GM18505 (cell line): ENCODE measurements at regions not wholly inside any gene's neighbourhood (a gene's known extent, or its start where the extent isn't known, plus 50 kb on each side); places are given as distances from the start of the nearest gene placed in this dataset.
"Not testable (repeated sequence)": the region's sequence is repeated elsewhere in the genome, so short reads cannot be mapped to it uniquely, and the experiment has no call there.

Experiments used
- ATAC-seq: cut with Tn5 transposase; IDR thresholded peaks from one replicate; pipeline ENCODE4 v1.9.1; 2021; ENCODE audit not compliant: unreplicated experiment
- POLR2A ChIP-seq: IDR thresholded peaks from 4 replicates; pipeline ENCODE4 v1.6.1; 2011; ENCODE audit warnings: borderline replicate concordance; ENCODE audit not compliant: insufficient read depth, insufficient read length; ENCODE audit errors: extremely low read depth

DNA sequence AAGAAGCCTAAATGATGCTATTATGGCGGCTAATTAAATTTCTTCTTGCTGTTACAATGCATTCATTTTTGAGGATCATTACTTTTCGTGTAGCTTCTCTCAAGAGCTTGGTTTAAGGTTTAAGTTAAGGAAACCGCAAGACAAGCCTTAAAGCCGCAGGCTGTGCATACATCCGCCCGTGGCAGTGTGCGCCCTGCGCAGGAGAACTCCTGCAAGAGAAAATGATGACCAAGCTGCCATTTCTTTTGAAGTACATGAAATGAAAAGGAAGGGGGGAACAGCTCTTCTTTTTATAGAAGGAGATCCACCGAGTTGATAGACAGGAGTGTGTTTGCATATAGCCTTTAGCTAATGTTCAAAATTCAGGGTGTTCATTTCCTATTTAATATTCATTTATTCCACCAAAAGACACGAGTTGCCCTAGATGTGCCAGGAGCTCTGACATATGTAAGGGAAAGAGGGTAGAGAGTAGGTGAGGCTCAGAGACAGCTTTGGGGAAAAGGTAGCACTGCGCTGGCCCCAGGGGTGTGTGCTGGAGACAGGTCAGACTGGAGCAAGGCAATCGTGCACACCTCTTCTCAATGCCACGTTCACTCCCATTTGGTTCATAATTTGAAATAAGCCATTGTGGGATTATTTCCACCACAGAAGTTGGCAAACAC lies 112.1 kb upstream of the LDB2 start:
- no peak for TF ChIP-seq POLR2A

DNA sequence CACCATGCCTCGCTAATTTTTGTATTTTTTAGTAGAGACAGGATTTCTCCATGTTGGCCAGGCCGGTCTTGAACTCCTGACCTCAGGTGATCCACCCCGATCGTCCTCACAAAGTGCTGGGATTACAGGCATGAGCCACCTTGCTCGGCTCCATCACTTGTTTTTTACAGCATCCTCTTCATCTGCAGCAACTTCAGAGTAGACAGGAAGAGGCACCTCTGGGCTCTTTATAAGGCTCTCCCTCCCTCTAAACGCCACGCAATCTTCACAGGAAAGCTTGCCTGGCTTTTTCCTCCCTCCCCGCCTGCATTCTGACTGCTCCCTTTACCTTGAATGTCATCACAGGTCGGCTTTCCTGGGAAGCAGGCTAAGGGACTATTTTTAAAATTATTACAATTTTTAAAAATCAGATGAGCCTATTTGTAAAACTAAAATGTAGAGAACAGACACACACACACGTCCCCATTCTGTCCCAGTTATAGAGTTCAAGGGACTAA lies 111.5 kb upstream of the LDB2 start:
- no peak for ATAC-seq
- no peak for TF ChIP-seq POLR2A

More for the DNA sequence above, 112.1 kb upstream of the LDB2 start:
- ATAC-seq, result no peak

DNA sequence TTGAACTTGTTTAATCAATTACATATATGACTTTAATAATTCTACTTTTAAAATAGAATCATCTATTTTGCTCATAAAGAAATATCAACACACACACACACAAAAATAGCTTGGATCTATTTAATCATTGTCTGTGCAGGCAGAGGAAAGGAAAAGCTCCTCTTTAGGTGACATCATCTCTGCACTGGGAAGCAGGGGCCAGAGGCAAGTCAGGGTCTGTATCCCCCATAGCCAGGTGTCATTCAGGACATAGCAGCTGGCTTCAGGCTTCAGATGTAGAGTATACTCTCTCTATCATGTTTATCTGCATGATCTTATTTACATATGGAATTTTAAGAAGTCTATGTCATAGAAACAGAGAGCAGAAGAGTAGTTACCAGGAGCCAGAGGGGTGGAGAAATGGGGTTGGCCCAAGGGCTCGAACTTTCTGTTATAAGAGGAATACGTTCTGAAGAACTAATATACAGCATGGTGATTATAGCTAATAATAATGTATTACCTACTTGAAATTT lies 110.4 kb upstream of the LDB2 start:
- no peak for TF ChIP-seq POLR2A
- ATAC-seq, result no peak

DNA sequence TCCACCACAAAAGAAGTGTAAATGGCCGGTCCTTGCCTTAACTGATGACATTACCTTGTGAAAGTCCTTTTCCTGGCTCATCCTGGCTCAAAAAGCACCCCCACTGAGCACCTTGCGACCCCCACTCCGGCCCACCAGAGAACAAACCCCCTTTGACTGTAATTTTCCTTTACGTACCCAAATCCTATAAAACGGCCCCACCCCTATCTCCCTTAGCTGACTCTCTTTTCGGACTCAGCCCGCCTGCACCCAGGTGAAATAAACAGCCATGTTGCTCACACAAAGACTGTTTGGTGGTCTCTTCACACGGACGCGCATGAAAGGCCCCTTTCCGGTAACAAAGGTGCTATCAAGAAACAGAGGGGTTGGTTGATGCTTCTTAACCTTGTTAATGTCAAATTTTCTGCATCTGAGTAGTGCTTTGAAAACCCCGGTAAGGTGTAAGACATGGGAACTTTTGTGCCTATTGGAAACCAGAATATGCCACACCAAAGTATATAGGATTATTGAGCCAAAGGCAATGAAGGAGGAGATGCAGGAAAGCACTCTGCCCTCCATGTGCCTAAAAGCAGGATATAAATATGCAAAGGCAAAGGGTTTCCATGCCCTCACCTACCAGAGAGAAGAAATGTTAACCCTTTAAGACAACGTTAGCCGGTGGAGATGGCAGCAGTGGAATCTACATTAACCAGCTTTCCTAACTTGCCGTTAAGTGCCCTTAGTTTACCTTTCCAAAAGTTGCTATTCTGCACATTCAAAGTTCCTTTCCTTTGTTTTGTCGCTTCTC lies 105.4 kb upstream of the LDB2 start:
- ATAC-seq, result not testable (repeated sequence)

DNA sequence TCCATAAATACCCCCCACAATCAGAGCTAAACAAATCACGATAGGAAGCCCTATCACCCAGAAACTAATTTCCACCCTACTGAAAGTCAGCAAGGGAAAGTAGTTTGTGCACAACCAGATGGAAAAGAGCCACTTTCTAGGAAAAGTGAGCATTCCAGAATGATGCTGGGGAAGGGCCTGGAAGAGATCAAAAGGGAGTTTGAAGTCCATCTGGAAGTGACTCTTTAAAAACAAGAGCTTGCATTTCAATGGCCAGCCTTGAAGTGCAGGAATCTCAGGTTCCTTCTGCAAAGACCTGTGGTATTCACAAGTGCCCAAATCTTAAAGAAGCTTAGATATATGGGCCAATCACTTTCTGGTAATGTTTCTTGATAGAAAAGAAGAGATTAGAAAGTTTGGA lies 97.0 kb upstream of the LDB2 start:
- ATAC-seq, result no peak
- no peak for TF ChIP-seq POLR2A

DNA sequence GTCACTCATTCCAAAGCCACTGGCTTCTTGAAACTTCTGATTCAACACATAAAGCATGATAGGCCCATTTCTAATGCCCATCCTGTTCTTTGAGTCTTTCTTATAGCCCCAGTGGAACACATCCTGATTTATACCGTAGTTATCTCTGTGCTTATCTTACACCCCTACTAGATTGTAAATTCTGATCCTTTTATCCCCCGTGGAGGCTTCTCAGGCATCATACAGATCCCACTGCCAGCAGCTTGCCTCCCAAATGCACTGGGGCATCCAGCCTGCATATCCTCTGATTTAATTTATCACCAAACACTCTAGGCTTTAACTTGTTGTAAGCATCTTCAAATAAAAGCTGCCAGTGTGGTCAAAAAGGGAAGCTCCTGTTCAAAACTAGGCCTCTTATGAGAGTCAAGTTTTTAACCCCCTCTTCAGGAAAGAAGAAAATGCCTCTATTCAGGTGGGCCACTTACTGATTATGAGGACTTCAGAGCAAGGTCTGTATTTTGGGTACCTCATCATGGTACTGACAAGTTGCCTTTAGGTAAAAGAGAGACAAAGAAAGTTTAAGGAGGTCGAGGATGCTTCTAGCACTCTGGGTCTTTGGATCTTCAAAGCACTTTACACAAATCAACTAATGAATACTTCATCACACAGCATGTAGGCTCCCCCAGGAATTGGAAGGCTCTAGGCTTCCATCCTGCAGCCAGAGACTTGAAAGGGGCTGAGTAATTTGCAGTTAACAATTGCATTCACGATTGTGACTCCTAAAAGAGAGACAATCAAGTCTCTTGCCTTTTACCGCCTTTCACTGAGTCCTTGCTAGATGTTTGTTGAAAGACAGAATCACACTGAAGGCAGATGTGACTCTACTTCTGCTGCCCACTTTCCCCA lies 95.8 kb upstream of the LDB2 start:
- TF ChIP-seq POLR2A, result no peak
- ATAC-seq, result no peak

DNA sequence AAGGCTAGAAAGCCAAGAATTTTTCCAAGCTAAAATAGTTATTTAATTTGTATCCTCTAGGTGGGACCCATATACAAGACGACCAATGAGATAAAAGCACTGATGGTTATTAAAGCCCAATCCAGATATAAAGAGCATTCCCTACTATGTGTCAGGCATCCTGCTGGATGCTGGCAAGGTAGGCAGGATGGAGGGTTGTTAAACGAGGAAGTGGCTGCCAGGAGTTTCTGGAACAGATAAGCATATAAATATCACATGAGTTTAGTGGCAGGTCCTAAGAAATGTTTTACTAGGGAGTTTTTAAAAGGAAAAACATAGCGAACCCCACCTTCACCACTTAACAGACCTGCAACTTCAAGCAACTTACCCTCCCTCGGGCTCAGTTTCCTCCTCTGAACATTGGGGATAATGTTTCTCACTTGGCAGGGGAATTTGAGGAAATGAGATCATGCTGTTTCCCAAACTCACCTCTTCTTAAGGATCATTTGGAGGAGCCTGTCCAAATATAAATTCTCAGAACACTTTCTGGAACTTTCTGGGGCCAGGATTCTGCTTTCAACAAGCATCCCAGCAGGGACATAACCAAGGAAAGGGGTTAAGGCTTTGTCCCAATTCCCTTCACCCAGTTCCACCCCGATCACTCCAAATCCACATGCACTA lies 94.3 kb upstream of the LDB2 start:
- no peak for TF ChIP-seq POLR2A
- no peak for ATAC-seq

DNA sequence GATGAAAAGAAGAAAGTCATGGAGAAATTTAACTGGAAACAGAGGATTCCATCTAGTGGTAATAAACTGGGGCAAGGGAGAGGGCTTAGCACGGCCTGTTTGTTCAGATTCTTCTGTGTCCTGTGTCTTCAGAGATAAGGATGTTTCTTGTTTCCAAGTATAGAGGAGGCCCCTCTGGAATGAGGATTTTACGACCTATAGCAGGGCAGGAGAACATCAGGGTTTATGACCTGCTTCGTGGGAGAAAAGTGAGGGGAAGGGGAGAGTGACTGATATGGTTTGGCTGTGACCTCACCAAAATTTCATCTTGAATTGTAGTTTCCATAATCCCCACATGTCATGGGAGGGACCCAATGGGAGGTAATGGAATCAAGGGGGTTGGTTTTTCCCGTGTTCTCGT lies 93.0 kb upstream of the LDB2 start:
- no peak for TF ChIP-seq POLR2A
- ATAC-seq, result no peak

DNA sequence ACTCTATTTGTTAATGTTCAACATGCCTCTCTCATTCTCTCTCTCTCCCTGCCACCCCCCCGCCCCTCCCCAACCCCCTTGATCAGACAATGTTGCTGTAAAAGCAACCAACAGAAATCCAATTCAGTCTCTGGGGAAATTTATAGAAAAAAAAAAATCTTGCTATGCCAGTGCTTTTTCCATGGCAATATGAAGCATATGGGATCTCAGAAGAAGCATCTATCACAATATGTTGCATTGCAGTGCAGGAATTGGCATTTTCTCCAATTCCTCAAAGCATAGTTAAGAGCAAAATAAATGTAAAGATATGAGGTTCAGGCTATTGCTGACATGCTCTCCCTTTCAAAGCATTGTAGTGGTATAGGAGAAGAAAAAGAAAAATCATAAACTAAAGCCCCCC lies 90.9 kb upstream of the LDB2 start:
- TF ChIP-seq POLR2A, result no peak
- no peak for ATAC-seq

DNA sequence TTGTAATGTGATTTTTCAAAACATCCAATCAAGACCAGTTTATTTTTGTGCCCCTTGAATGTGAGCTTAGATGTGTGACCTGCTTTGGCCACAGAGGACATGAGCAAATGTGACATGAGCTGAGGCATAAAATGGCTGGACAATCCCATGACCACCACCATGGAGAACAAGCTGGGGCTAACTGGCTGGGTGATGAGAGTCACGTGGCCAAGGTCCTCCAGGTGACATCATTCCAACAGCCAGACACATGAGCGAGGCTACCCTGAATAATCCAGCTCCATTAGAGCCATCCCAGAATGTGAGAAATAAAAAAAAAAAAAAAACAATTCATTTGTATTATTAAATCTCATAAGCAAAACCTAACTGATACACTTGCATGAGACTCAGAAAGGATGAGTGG lies 90.4 kb upstream of the LDB2 start:
- TF ChIP-seq POLR2A, result no peak
- ATAC-seq, result no peak

DNA sequence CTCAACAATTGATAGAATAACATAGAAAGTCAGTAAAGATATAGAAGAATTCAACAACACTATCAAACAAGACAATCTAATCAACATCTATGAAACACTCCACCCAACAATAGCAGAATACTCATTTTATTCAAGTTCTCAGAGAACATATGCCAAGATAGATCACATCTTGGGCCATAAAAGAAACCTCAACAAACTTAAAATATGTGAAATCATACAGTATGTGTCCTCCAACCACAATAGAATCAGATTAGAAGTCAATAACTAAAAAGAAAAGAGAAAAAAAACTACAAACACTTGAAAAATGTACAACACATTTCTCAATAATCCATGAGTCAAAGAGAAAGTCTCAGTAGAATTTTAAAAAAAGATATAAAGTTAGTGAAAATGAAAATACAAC lies 78.6 kb upstream of the LDB2 start:
- no peak for ATAC-seq
- no peak for TF ChIP-seq POLR2A

DNA sequence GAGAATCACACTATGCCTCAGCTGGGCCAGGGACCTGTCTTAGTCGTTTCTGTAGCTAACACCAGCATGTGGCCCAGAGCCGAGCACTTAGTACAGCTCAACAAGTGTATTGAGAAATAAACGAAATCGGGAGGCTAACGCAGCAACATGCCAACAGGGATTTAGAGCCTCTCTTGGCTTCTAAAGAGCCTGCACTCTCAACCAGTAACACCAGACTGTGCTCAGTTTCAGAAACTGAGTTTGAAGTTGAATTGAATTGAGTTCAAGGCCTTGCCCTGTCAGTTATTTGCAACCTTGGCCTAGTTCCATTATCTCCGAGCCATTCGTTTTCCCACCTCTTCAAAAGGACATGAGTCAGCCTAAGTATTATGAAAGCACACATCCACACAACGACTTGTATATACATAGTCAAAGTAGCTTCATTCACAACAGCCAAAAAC lies 71.3 kb upstream of the LDB2 start:
- TF ChIP-seq POLR2A, result no peak
- no peak for ATAC-seq

DNA sequence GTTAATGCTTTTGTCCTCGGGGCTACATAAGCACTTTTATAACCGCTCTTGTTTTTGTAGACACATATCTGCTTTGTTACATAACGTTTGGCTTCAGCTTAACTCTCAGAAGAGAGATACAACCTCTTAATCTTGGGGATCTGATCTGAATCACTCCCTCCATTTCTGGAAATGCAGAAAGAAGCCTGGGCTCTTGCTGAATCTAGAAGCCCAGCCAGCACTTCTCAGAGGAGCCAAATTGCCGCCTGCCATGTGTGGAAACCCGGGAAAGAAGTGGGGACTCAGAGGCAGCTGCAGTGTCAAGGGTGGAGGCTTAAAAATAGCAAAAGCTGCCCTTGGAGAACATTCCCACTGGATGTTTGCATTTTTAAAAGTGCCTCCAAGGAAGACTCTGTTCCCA lies 69.3 kb upstream of the LDB2 start:
- TF ChIP-seq POLR2A, result no peak
- ATAC-seq, result no peak

DNA sequence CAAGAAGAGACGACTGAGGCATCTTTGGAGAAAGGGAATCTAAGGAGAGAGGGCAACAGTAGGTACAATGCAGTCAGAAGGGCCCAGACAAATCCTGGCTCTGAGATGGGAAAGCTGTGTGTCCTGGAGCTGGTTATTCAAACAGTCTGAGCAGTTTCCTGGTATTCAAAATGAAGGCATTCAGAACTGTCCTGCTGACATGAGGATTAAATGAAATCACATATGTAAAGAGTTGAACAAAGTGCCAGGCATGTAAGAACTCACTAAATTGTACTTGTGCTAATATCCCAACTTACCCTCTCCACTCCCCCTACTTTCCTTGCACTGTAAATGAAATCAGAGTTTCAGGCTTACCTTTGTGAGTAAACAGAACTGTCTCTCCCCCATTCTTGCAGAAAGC lies 60.9 kb upstream of the LDB2 start:
- no peak for TF ChIP-seq POLR2A
- ATAC-seq, result no peak
